Smooth muscle cell (in vitro differentiated cells): ENCODE measurements at regions not wholly inside any gene's neighbourhood (a gene's known extent, or its start where the extent isn't known, plus 50 kb on each side); places are given as distances from the start of the nearest gene placed in this dataset.

Experiments
- DNase-seq: peaks from one replicate; lab custom pipeline; 2025; ENCODE audit not compliant: unreplicated experiment; lab: John Stamatoyannopoulos, UW
- H2AFZ ChIP-seq: fragments of 200-600 bp; sonication (generic); 2 replicates; pipeline ENCODE4 v1.6.0; 2016; ENCODE audit warnings: antibody characterized with exemption, low read depth, mild to moderate bottlenecking
- H3F3A ChIP-seq: fragments of 200-600 bp; sonication (generic); 2 replicates; pipeline ENCODE4 v1.6.0; 2017; ENCODE audit warnings: antibody characterized with exemption, low read depth
- H3K27ac ChIP-seq: fragments of 200-600 bp; sonication (generic); 2 replicates; pipeline ENCODE4 v1.5.1; 2016; ENCODE audit warnings: low read depth, mild to moderate bottlenecking
- H3K27me3 ChIP-seq: fragments of 200-600 bp; sonication (generic); 2 replicates; pipeline ENCODE4 v1.6.1; 2016; ENCODE audit warnings: low read depth, mild to moderate bottlenecking
- H3K36me3 ChIP-seq: fragments of 200-600 bp; sonication (generic); 2 replicates; pipeline ENCODE4 v1.5.1; 2016; ENCODE audit warnings: low read depth
- H3K4me1 ChIP-seq: fragments of 200-600 bp; sonication (generic); 2 replicates; pipeline ENCODE4 v1.5.1; 2016; ENCODE audit warnings: low read depth
- H3K4me2 ChIP-seq: fragments of 200-600 bp; sonication (generic); 2 replicates; pipeline ENCODE4 v1.6.0; 2016; ENCODE audit warnings: mild to moderate bottlenecking
- H3K4me3 ChIP-seq: fragments of 200-600 bp; sonication (generic); 2 replicates; pipeline ENCODE4 v1.5.1; 2016; ENCODE audit warnings: mild to moderate bottlenecking
- H3K79me2 ChIP-seq: fragments of 200-600 bp; sonication (generic); 2 replicates; pipeline ENCODE4 v1.6.0; 2016; ENCODE audit warnings: low read depth, mild to moderate bottlenecking
- H3K9ac ChIP-seq: fragments of 200-600 bp; sonication (generic); 2 replicates; pipeline ENCODE4 v1.6.0; 2016; ENCODE audit warnings: low read depth
- H3K9me3 ChIP-seq: fragments of 200-600 bp; sonication (generic); replicated peaks from 2 replicates; pipeline ENCODE4 v1.5.1; 2016; ENCODE audit warnings: low read depth
- H4K20me1 ChIP-seq: fragments of 200-600 bp; sonication (generic); 2 replicates; pipeline ENCODE4 v1.6.0; 2016; ENCODE audit warnings: low read depth
- CTCF ChIP-seq: fragments of 200-600 bp; sonication (generic); IDR thresholded peaks from 2 replicates; pipeline ENCODE4 v1.5.1; 2017; ENCODE audit warnings: borderline replicate concordance, mild to moderate bottlenecking, antibody characterized with exemption; ENCODE audit not compliant: insufficient read depth, poor library complexity, severe bottlenecking
- WGBS: methylation state at CpG from one replicate; pipeline ENCODE4 v1.1.7; 2016; ENCODE audit warnings: low lambda C conversion rate; 5-methylcytosine and 5-hydroxymethylcytosine counted together

GRCh38 chr18:64410685-64411084 is 261.8 kb upstream of the LINC00305 start:
- Histone ChIP-seq H3K4me1 (no peaks in the 10 kb centered on the region), H3F3A (no peaks in the 10 kb centered on the region), H3K36me3 (no peaks in the 10 kb centered on the region), H3K79me2 (no peaks in the 10 kb centered on the region), H4K20me1 (no peaks in the 10 kb centered on the region), H3K27ac (no peak overlapping the region), H3K4me3 (no peak overlapping the region), H3K27me3 (no peaks in the 10 kb centered on the region), H3K4me2 (no peak overlapping the region), H3K9me3 (no peaks in the 10 kb centered on the region), H3K9ac (no peak overlapping the region), H2AFZ (peak overlapping the region; percentile 44)
- no peak for DNase-seq
- 79% methylated on average over 6 of the region's 6 CpGs for WGBS
- TF ChIP-seq CTCF = no peak

- Histone ChIP-seq H3K9me3 (no peaks in the 10 kb centered on the region), H2AFZ (peak overlapping the region; percentile 20), H3K27ac (no peak overlapping the region), H3K9ac (no peak overlapping the region), H3K27me3 (no peaks in the 10 kb centered on the region), H3F3A (no peaks in the 10 kb centered on the region), H3K4me3 (no peak overlapping the region), H3K4me1 (no peaks in the 10 kb centered on the region), H3K4me2 (no peak overlapping the region), H3K79me2 (no peaks in the 10 kb centered on the region), H3K36me3 (no peaks in the 10 kb centered on the region), H4K20me1 (no peaks in the 10 kb centered on the region)
- no peak for DNase-seq
- peak; percentile 57 for TF ChIP-seq CTCF
Measured at GRCh38 chr18:64409511-64409910, 260.6 kb upstream of the LINC00305 start.

GRCh38 chr18:64407606-64408005 is 258.7 kb upstream of the LINC00305 start:
- Histone ChIP-seq H3K36me3 (no peaks in the 10 kb centered on the region), H3K27ac (no peak overlapping the region), H3K9ac (no peak overlapping the region), H2AFZ (peak overlapping the region; percentile 46), H3K4me1 (no peaks in the 10 kb centered on the region), H3K79me2 (no peaks in the 10 kb centered on the region), H3K4me3 (no peak overlapping the region), H3K4me2 (no peak overlapping the region), H3K9me3 (no peaks in the 10 kb centered on the region), H3F3A (no peaks in the 10 kb centered on the region), H3K27me3 (no peaks in the 10 kb centered on the region), H4K20me1 (no peaks in the 10 kb centered on the region)
- TF ChIP-seq CTCF = no peak
- 87% methylated on average over 2 of the region's 2 CpGs for WGBS
- DNase-seq = no peak

DNA sequence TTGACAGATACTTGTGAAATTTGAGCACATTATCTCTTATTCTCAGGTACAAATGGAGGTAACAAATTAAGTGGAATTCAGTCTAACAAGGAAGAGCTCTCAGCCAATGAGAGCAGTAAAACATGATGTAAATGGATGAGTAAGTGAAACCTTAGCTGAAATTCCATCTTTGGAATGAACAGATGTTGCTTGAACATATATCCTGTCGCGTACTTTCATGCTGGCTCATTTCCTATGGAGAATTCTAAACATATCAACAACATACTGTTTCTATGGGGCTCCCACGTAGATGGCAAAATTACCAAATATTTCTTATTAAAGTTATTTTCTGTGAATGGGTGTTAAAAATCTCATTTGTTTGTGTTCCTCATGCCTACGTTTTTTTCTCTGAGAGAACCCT is 256.3 kb upstream of the LINC00305 start:
- Histone ChIP-seq H3K4me1 (no peaks in the 10 kb centered on the region), H3K4me2 (peak overlapping the region; percentile 29), H3K27ac (peak overlapping the region; percentile 85), H3K9me3 (no peaks in the 10 kb centered on the region), H3K27me3 (no peaks in the 10 kb centered on the region), H4K20me1 (no peaks in the 10 kb centered on the region), H3K9ac (peak overlapping the region; percentile 51), H2AFZ (peak overlapping the region; percentile 42), H3K79me2 (no peaks in the 10 kb centered on the region), H3K4me3 (no peak overlapping the region), H3K36me3 (no peaks in the 10 kb centered on the region), H3F3A (no peaks in the 10 kb centered on the region)
- 74% methylated on average over 4 of the region's 4 CpGs for WGBS
- TF ChIP-seq CTCF = no peak
- no peak for DNase-seq
